ENCODE measurements at regions not wholly inside any gene's neighbourhood (a gene's known extent, or its start where the extent isn't known, plus 50 kb on each side); places are given as distances from the start of the nearest gene placed in this dataset.

GRCh38 chr6:92806254-92806653, 613.1 kb downstream of the EPHA7 start:
- Histone ChIP-seq H3K9me3 (no peaks in the 10 kb centered on the region), H3K27me3 (no peaks in the 10 kb centered on the region), H3K36me3 (no peaks in the 10 kb centered on the region), H3K4me3 (no peak overlapping the region)
- no peak for DNase-seq

- H3K9me3 ChIP-seq = 0 out of 2 replicates have a peak, but pooled peaks cover 4% of the 10 kb centered on the region
- no peaks in the 10 kb centered on the region for H3K27me3 ChIP-seq
- no peak for DNase-seq
- H3K4me3 ChIP-seq = no peak overlapping the region
- no peaks in the 10 kb centered on the region for H3K36me3 ChIP-seq
Observed at GRCh38 chr6:92791403-92791802, 628.0 kb downstream of the EPHA7 start.

- H3K27me3 ChIP-seq = no peaks in the 10 kb centered on the region
- H3K9me3 ChIP-seq = 0 out of 2 replicates have a peak, but pooled peaks cover 2% of the 10 kb centered on the region
- H3K36me3 ChIP-seq = no peaks in the 10 kb centered on the region
- no peak for DNase-seq
- H3K4me3 ChIP-seq = no peak overlapping the region
Observed at GRCh38 chr6:92790381-92790780, 629.0 kb downstream of the EPHA7 start.

GRCh38 chr6:92784235-92784634, 635.1 kb downstream of the EPHA7 start:
- no peaks in the 10 kb centered on the region for H3K27me3 ChIP-seq
- no peak overlapping the region for H3K4me3 ChIP-seq
- 0 out of 2 replicates have a peak, but pooled peaks cover 3% of the 10 kb centered on the region for H3K9me3 ChIP-seq
- H3K36me3 ChIP-seq = no peaks in the 10 kb centered on the region
- DNase-seq = no peak

- peak; percentile 83 for DNase-seq
- H3K4me3 ChIP-seq = no peak overlapping the region
Observed at GRCh38 chr6:92779746-92780145, 639.6 kb downstream of the EPHA7 start.

GRCh38 chr6:92777146-92777740, 642.1 kb downstream of the EPHA7 start:
- H3K9me3 ChIP-seq = no peaks in the 10 kb centered on the region
- no peaks in the 10 kb centered on the region for H3K27me3 ChIP-seq
- no peaks in the 10 kb centered on the region for H3K36me3 ChIP-seq
- no peak for DNase-seq
- no peak overlapping the region for H3K4me3 ChIP-seq

More at GRCh38 chr6:92779746-92780145, 639.6 kb downstream of the EPHA7 start:
- Histone ChIP-seq H3K27me3 (no peaks in the 10 kb centered on the region), H3K36me3 (no peaks in the 10 kb centered on the region), H3K9me3 (0 out of 2 replicates have a peak, but pooled peaks cover 3% of the 10 kb centered on the region)

GRCh38 chr6:92770540-92770939, 648.8 kb downstream of the EPHA7 start:
- Histone ChIP-seq H3K36me3 (no peaks in the 10 kb centered on the region), H3K9me3 (no peaks in the 10 kb centered on the region), H3K4me3 (no peak overlapping the region), H3K27me3 (no peaks in the 10 kb centered on the region)
- no peak for DNase-seq

GRCh38 chr6:92767101-92767500, 652.3 kb downstream of the EPHA7 start:
- no peak overlapping the region for H3K4me3 ChIP-seq
- no peak for DNase-seq
- no peaks in the 10 kb centered on the region for H3K36me3 ChIP-seq
- H3K27me3 ChIP-seq = no peaks in the 10 kb centered on the region
- H3K9me3 ChIP-seq = no peaks in the 10 kb centered on the region

GRCh38 chr6:92763680-92764079, 655.7 kb downstream of the EPHA7 start:
- DNase-seq = peak; percentile 28

GRCh38 chr6:92763274-92763584, 656.1 kb downstream of the EPHA7 start:
- peak; percentile 31 for DNase-seq
- H3K36me3 ChIP-seq = no peaks in the 10 kb centered on the region
- H3K4me3 ChIP-seq = no peak overlapping the region
- H3K27me3 ChIP-seq = no peaks in the 10 kb centered on the region
- no peaks in the 10 kb centered on the region for H3K9me3 ChIP-seq

More at GRCh38 chr6:92763680-92764079, 655.7 kb downstream of the EPHA7 start:
- Histone ChIP-seq H3K27me3 (no peaks in the 10 kb centered on the region), H3K9me3 (no peaks in the 10 kb centered on the region), H3K36me3 (no peaks in the 10 kb centered on the region), H3K4me3 (no peak overlapping the region)

- Histone ChIP-seq H3K4me3 (0 out of 2 replicates have a peak overlapping the region, but pooled peaks have one; percentile 3), H3K36me3 (no peaks in the 10 kb centered on the region), H3K27me3 (no peaks in the 10 kb centered on the region), H3K9me3 (no peaks in the 10 kb centered on the region)
- DNase-seq = no peak
Observed at GRCh38 chr6:92762443-92763273, 656.7 kb downstream of the EPHA7 start.

- DNase-seq = no peak
- Histone ChIP-seq H3K36me3 (no peaks in the 10 kb centered on the region), H3K4me3 (no peak overlapping the region), H3K27me3 (no peaks in the 10 kb centered on the region), H3K9me3 (no peaks in the 10 kb centered on the region)
Observed at GRCh38 chr6:92759178-92759577, 660.2 kb downstream of the EPHA7 start.

GRCh38 chr6:92757925-92758324, 661.4 kb downstream of the EPHA7 start:
- H3K4me3 ChIP-seq = no peak overlapping the region
- H3K27me3 ChIP-seq = no peaks in the 10 kb centered on the region
- no peak for DNase-seq
- H3K36me3 ChIP-seq = no peaks in the 10 kb centered on the region
- peaks cover 2% of the 10 kb centered on the region; the same call in 1 of the 2 replicates for H3K9me3 ChIP-seq

- Histone ChIP-seq H3K27me3 (no peaks in the 10 kb centered on the region), H3K36me3 (no peaks in the 10 kb centered on the region), H3K4me3 (no peak overlapping the region), H3K9me3 (peaks cover 7% of the 10 kb centered on the region; the same call in 1 of the 2 replicates)
- no peak for DNase-seq
Observed at GRCh38 chr6:92756912-92757311, 662.4 kb downstream of the EPHA7 start.

- no peaks in the 10 kb centered on the region for H3K27me3 ChIP-seq
- H3K4me3 ChIP-seq = no peak overlapping the region
- H3K9me3 ChIP-seq = peaks cover 18% of the 10 kb centered on the region; the same call in 1 of the 2 replicates
- DNase-seq = no peak
- no peaks in the 10 kb centered on the region for H3K36me3 ChIP-seq
Observed at GRCh38 chr6:92753956-92754355, 665.4 kb downstream of the EPHA7 start.

- H3K36me3 ChIP-seq = no peaks in the 10 kb centered on the region
- no peaks in the 10 kb centered on the region for H3K27me3 ChIP-seq
- no peak overlapping the region for H3K4me3 ChIP-seq
- no peak for DNase-seq
- peaks cover 18% of the 10 kb centered on the region; the same call in 1 of the 2 replicates for H3K9me3 ChIP-seq
Observed at GRCh38 chr6:92752114-92752513, 667.2 kb downstream of the EPHA7 start.

GRCh38 chr6:92748131-92748530, 671.2 kb downstream of the EPHA7 start:
- H3K27me3 ChIP-seq = no peaks in the 10 kb centered on the region
- H3K4me3 ChIP-seq = no peak overlapping the region
- no peak for DNase-seq
- no peaks in the 10 kb centered on the region for H3K36me3 ChIP-seq
- H3K9me3 ChIP-seq = peaks cover 18% of the 10 kb centered on the region

- peaks cover 3% of the 10 kb centered on the region for H3K9me3 ChIP-seq
- DNase-seq = no peak
- H3K27me3 ChIP-seq = no peaks in the 10 kb centered on the region
- no peaks in the 10 kb centered on the region for H3K36me3 ChIP-seq
- H3K4me3 ChIP-seq = no peak overlapping the region
Observed at GRCh38 chr6:92737983-92738382, 681.4 kb downstream of the EPHA7 start.

All from MG63 (cell line).